ENCODE measurements at regions not wholly inside any gene's neighbourhood (a gene's known extent, or its start where the extent isn't known, plus 50 kb on each side); places are given as distances from the start of the nearest gene placed in this dataset.
A peak's percentile ranks its signal among the peaks of the same experiment; 100 is the strongest.
"Not testable (repeated sequence)": the region's sequence is repeated elsewhere in the genome, so short reads cannot be mapped to it uniquely, and the experiment has no call there.

DNA sequence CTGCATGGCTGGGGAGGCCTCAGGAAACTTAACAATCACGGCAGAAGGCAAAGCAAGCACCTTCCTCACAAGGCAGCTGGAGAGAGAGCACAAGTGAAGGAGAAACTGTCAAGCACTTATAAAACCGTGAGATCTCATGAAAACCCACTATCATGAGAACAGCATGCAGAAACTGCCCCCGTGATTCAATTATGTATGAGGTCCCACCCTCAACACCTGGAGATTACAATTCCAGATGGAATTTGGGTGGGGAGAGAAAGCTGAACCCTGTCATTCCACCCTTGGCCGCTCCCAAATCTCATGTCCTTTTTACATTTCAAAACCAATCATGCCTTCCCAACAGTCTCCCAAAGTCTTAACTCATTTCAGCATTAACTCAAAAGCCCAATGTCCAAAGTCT, 107.2 kb upstream of the ECI2 start:
- DNase-seq (ENCODE audit: low read depth in 4 of 4, low spot score in 3 of 4), result no peak

DNA sequence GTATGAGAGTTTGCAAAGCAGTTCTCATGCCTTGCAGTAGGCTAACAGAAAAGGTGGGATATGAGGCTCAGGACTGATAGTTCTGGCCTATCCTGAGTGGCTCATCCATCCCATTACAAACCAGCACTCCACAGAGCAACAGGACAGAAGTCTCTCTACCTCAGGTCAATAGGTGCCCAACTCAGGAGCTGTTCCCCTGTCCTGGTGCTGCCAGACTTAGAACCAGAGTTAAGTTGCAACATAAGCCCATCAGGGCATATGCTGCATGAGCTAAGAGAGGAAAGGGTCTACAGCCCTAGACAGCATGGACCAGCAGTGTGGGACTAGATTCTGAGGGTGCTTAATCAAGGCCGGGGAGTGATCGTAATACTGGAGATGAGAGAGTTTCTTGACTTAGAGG, 104.8 kb upstream of the ECI2 start:
- no peak for DNase-seq (ENCODE audit: low read depth in 4 of 4, low spot score in 3 of 4)

DNA sequence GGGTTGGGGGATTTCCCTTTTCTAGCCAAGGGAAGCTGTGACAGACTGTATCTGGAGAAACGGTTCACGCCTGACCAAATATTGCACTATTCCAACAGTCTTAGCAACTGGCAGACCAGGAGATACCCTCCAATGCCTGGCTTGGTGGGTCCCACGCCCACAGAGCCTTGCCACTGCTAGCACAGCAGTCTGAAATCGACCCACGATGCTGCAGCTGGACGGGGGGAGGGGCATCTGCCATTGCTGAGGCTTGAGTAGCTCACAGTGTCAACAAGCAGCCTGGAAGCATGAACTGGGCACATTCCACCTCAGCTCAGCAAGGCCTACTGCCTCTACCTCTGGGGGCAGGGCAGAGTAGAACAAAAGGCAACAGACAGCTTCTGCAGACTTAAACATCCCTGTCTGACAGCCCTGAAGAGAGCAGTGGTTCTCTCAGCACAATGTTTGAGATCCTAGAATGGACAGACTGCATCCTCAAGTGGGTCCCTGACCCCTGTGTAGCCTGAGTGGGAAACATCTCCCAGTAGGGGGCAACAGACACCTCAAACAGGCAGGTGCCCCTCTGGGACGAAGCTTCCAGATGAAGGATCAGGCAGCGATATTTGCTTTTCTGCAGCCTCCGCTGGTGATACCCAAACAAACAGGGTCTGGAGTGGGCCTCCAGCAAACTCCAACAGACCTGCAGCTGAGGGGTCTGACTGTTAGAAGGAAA, 89.9 kb upstream of the ECI2 start:
- DNase-seq (ENCODE audit: low read depth in 4 of 4, low spot score in 3 of 4), result no peak

DNA sequence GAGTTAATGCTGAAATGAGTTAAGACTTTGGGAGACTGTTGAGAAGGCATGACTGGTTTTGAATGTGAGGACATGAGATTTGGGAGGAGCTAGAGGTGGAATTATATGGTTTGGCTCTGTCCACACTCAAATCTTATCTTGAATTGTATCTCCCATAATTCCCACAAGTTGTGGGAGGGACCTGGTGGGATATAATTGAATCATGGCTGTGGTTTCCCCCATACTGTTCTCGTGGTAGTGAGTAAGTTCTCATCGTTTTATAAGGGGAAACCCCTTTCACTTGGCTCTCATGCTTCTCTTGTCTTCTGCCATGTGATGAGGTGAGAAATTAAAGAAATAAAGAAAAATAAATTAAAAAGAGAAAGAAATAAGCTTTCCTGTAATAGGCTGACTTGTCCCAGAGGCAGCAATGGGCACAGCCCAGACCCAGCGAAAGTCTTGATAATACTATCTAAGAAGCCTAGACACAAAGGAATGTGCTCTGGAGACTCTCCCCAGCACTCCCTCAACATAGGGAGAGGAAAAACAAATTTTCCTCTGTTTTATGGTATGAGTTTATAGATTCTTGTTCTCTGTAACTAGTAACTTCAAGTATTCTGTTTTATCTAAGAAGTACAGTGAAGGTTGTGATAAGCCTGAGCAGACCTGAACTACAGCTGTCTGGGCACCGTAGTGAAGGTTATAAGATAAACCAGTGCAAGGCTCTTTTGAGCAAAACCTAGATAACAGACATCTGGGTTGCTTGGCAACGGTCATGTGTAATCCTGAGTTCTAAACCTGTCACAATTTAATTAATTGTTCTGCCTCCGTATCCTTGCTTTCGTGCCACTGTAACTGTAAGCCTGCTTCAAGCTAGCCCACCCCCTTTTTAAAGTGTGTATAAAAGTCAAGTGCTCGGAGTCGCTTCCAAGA, 88.9 kb upstream of the ECI2 start:
- DNase-seq (ENCODE audit: low read depth in 4 of 4, low spot score in 3 of 4), result peak in 1 of 4 donors; percentile 8

DNA sequence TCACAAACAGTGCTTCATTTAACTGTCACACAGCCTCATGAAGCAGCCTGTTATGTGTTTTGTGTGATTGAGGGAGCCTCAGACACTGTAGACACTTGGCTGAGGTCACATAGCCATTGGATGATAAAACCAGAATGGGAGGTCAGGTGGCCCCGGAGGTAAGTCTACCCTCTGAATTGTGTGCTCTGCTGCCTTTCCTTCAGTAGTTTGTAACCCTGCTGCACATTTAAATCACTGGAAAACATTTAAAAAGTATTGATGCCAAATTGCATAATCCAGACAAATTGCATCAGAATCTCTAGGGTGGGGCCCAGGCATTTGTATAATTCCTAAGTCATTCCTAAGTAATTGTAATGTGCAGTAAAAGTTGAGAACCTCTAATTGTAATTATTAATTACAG, 85.2 kb upstream of the ECI2 start:
- DNase-seq (ENCODE audit: low read depth in 4 of 4, low spot score in 3 of 4), result no peak

DNA sequence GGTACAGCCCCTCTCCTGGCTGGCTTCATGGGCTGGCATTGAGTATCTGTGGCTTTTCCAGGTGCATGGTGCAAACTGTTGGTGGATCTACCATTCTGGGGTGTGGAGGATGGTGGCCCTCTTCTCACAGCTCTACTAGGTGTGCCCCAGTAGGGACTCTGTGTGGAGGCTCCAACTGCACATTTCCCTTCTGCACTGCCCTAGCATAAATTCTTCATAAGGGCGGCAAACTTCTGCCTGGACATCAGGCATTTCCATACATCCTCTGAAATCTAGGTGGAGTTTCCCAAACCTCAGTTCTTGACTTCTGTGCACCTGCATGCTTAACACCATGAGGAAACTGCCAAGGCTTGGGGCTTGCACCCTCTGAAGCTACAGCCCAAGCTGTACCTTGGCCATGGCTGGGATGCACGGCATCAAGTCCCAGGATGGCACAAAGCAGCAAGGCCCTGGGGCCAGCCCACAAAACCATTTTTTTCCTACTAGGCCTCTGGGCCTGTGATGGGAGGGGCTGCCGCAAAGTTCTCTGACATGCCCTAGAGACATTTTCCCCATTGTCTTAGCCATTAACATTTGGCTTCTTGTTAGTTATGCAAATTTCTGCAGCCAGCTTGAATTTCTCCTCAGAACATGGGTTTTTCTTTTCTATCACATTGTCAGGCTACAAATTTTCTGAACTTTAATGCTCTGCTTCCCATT, 83.4 kb upstream of the ECI2 start:
- DNase-seq (ENCODE audit: low read depth in 4 of 4, low spot score in 3 of 4), result not testable (repeated sequence)

DNA sequence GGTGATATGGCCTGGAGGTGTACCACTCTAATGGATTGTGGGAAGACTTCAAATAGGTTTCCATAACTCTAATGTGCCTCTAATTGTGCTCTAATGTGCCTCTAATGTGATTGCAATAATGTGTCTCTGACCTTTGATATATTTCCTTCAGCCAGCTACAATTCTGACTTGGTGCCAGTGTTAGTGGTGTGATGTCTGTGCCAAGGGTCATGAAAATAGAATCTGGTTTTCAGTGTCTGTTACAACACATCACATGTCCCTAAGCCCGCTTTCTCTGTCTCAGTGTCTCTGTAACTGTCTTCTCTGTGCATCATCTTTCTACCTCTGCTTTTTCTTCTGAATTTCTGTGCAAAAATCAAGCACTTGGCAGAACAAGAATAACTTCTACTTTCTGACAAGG, 77.2 kb upstream of the ECI2 start:
- DNase-seq (ENCODE audit: low read depth in 4 of 4, low spot score in 3 of 4), result no peak

DNA sequence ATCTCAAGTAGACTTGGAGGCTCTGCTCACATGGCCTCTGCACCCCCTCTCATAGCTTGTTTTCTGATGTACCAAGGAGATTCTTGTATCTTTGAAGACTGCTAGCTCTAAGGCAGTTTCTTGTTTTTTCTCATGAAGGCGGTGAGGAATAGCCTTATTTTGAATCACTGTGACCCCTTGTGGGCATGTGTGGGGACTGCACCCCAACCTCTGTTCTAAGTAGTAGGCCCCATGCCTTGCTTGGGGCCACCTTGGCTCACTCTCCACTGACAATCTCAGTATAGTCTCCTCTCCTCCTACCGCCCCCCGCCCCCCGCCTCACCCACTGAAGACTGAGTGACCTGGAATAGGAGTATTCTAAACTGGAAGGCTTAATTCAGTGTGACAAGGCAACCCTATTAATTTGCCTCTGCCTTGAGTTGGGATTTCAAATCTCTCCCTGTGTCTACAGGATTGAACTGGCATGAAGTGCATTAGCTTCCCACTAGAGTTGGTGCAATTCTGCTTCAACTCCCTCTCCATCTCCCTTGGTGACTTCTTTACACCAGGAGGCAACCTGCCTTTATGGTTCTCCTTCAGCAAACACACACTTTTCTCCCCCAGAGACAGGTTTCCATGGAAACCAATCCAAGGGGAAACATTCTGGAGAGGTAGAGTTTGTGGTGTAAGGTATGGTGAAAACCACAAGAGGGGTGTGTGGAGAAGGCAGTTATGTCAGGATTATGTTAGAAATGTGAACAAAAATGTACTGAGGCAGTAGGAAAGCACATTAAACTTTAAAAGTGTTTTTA, 75.4 kb upstream of the ECI2 start:
- DNase-seq (ENCODE audit: low read depth in 4 of 4, low spot score in 3 of 4), result peak; percentile 13 to 27 (median 21)

DNA sequence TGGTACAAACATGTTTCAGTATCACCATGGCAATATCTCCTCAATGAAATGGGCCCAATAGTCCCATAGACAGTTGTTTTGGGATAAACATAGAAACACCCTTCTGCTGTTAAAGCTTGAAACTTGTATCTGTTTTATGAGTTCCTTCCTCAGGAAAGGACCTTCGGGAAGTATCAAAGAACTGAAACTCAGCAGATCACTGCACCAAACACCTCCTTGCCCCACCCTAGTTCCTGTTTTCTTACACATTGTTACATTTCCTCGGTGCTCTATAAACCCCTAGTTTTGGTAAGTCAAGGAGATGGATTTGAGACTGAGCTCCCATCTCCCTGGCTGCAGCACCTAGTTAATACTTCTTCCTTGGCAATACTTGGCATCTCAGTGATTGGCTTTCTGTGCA, 73.8 kb upstream of the ECI2 start:
- no peak for DNase-seq (ENCODE audit: low read depth in 4 of 4, low spot score in 3 of 4)

DNA sequence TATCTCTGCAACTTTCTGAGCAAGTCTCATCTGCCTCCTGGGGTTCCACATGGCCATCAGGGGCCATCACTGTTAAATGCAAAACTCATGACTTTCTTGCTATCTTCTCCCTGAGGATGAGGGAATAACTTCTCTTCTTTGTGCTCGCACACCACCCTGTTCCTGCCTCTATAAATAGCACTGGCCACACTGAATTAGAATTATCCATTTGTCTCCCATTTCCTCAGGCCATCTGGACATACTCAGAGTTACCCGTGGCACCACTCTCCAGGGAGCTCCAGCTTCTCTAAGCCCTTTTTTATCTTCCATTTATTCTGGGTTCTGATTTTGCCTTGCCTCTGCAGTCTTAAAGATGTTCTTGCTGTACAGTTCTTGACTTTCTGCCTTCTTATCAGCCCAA, 72.8 kb upstream of the ECI2 start:
- DNase-seq (ENCODE audit: low read depth in 4 of 4, low spot score in 3 of 4), result no peak

DNA sequence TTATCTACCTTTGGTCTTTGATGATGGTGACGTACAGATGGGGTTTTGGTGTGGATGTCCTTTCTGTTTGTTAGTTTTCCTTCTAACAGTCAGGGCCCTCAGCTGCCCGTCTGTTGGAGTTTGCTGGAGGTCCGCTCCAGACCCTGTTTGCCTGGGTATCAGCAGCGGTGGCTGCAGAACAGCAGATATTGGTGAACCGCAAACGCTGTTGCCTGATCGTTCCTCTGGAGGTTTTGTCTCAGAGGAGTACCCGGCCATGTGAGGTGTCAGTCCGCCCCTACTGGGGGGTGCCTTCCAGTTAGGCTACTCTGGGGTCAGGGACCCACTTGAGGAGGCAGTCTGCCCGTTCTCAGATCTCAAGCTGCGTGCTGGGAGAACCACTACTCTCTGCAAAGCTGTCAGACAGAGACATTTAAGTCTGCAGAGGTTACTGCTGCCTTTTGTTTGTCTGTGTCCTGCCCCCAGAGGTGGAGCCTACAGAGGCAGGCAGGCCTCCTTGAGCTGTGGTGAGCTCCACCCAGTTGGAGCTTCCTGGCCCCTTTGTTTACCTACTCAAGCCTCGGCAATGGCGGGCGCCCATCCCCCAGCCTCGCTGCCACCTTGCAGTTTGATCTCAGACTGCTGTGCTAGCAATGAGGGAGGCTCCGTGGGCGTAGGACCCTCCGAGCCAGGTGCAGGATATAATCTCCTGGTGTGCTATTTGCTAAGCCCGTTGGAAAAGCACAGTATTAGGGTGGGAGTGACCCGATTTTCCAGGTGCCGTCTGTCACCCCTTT, 68.5 kb upstream of the ECI2 start:
- not testable (repeated sequence) for DNase-seq (ENCODE audit: low read depth in 4 of 4, low spot score in 3 of 4)

DNA sequence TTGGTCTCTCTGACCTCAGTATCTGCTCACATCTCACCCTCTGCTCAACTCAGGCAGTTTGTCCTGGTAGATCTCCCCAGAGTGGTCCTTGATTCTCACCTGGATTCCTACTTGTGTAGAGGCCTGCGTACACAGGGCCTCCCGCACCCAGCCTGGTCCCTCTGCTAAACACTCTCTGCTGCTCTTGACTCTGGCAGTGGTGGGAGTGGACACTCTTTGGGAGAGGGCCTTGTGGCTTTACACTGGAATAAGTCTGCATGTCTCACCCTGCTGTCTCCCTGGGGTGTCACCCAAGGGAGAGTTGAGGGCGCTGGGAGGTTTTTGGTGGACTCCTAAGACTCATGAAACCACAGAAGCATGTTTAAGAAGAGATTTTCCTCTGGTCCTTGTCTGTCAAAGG, 57.3 kb upstream of the ECI2 start:
- DNase-seq (ENCODE audit: low read depth in 4 of 4, low spot score in 3 of 4), result no peak

DNA sequence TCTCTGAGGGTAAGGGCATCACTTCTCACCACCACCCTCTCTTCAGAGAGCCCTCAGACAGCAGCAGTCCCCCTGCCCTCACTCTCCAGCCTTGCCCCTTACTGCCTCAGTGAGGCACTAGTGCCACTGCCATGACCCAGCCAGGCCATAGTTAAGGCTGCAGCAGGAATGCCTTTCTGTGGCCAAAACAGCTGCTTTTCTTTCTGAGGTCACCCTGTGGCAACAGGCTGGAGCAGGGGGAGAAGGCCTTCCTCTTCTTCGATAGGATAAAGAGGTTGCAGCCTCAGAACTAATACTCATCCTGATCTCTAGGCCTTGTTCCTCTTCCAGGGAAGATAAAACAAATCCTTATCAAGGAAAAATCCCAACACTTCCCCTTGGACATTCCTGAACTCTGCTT, 56.8 kb upstream of the ECI2 start:
- DNase-seq (ENCODE audit: low read depth in 4 of 4, low spot score in 3 of 4), result no peak

DNA sequence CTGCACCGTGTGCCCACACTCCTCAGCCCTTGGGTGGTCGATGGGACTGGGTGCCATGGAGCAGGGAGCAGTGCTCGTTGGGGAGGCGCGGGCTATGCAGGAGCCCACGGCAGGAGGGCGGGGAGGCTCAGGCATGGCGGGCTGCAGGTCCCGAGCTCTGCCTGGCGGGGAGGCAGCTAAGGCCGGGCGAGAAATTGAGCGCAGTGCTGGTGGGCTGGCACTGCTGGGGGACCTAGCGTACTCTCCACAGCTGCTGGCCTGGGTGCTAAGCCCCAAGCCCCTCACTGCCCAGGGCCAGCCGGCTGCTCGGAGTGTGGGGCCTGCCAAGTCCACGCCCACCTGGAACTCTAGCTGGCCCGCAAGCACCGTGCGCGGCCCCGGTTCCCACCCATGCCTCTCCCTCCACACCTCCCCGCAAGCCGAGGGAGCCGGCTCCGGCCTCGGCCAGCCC, 55.9 kb upstream of the ECI2 start:
- no peak for DNase-seq (ENCODE audit: low read depth in 4 of 4, low spot score in 3 of 4)

DNA sequence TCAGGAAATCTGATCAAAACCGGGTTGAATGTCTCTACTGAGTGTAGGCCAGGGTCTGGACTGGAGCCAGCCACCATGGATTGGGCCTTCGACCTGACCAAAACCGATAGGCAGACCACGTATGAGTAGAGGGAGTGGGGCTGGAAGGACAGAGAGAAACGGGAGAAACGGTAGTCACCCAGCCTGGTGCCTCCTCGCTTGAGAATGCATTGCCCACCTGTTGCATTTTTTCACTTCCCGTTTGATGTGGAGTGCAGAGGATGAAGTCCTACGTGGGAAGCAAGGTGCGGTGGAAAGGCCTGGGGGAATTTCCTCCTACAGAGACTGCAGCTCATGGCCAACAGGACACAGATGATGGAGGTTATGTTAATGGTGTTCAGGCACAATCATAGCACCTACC, 53.9 kb upstream of the ECI2 start:
- DNase-seq (ENCODE audit: low read depth in 4 of 4, low spot score in 3 of 4), result no peak

DNA sequence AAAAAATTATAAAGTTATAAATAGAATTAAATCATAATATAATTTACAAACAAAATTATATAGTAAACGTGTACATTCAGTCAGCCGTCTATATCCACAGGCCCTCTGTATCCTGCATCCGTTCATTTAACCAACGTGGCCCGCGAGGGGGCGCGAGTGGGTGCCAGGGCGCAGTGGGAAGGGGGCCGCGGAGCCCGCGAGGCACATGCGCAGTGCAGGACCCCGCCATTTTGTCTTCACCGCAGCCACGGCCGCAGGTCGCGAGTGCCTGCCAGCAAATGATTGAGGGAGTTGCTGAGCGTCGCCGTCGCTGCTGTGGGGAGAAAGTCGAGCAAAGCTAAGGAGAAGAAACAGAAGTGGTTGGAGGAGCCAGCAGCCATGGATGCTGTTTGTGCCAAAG, 53.4 kb upstream of the ECI2 start:
- DNase-seq (ENCODE audit: low read depth in 4 of 4, low spot score in 3 of 4), result no peak

DNA sequence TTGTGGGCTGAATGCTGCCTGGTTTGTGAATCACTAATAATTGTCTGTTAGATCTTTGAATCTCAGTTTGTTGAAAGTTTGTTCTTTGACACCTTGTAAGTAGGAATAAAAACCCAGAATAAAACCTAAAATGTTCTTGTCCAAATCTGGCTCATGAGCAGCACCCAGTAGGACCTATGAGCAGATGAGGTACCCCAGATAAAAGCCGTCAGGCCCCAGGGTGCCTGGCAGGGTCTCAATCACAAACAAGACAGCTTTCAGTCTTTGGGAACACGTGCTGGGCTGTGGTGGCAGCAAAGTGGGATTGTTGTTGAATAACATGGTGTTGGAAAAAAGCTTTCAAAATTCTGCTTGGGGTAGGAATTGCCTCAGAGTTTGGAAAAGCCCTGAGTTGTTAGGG, 52.1 kb upstream of the ECI2 start:
- no peak for DNase-seq (ENCODE audit: low read depth in 4 of 4, low spot score in 3 of 4)

DNA sequence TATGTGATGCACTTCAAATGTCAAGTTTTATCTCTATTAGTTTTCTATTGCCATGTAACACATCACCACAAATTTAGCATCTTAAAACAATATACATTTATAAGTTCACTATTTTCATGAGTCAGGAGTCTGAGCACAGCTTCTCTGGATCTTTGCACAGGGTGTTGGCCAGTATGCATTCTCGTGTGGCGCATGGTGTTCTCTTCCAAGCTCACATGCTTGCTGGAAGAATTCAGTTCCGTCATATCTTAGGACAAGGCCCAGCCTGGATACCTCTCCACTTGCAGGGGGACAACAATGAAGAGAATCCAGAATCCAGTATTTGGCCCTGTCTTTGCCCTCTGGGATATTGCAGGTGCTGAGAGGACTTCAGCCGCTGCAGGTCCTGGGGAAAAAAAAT, 51.0 kb upstream of the ECI2 start:
- no peak for DNase-seq (ENCODE audit: low read depth in 4 of 4, low spot score in 3 of 4)

DNA sequence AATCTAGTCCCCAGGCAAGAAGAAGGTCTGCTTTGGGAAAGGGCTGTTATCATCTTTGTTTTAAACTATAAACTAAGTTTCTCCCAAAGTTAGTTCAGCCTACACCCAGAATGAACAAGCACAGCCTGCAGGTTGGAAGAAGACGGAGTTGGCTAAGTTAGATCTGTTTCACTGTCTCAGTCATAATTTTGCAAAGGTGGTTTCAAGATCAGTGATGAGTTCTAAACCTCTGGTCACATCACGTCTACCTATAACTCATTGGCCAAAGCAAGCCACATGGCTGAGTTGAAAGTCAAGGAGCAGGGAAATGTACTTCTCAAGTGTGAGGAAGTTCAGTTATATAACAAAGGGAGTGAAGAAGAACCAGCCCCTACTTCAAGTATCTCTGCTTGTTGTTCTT, 50.5 kb upstream of the ECI2 start:
- no peak for DNase-seq (ENCODE audit: low read depth in 4 of 4, low spot score in 3 of 4)

DNA sequence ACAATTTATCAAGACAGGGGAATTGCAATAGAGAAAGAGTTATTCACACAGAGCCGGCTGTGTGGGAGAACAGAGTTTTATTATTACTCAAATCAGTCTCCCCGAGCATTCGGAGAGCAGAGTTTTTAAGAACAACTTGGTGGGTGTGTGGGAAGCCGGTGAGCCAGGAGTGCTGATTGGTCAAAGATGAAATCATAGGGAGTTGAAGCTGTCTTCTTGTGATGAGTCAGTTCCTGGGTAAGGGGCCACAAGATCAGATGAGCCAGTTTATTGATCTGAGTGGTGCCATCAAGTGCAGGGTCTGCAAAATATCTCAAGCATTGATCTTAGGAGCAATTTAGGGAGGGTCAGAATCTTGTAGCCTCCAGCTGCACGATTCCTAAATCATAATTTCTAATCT, 50.0 kb upstream of the ECI2 start:
- DNase-seq (ENCODE audit: low read depth in 4 of 4, low spot score in 3 of 4), result no peak
